ENCODE measurements at regions not wholly inside any gene's neighbourhood (a gene's known extent, or its start where the extent isn't known, plus 50 kb on each side); places are given as distances from the start of the nearest gene placed in this dataset.

DNA sequence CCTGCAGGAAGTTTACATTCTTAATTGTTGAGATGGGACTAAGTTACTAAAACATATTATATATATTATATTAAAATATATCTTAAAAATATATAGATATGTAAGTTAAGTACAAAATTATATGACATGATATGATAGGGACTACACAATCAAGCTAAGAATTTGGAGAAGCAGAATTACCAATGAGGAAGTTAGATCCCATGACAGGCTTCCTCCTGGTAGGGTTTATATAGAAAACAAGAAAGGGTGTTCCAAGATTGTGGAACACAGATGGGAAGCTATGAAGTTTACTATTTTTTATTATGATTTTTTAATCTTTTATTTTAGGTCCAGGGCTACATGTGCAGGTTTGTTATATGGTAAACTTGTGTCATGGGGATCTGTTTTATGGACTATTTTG lies 260.8 kb upstream of the ZFHX3 start:
- Histone ChIP-seq H3K36me3 (ENCODE audit: control insufficient read depth in 1 of 2, insufficient read depth in 2 of 2, low read length in 2 of 2) (no peaks in the 10 kb centered on the region), H3K27me3 (ENCODE audit: insufficient read depth, low read length) (peaks cover 13% of the 10 kb centered on the region), H3K9me2 (ENCODE audit: insufficient read depth) (no peaks in the 10 kb centered on the region), H2AFZ (ENCODE audit: low read depth, low read length, poor library complexity, severe bottlenecking) (no peak overlapping the region), H3K4me2 (ENCODE audit: low read length) (no peak overlapping the region), H3K9me3 (ENCODE audit: control insufficient read depth in 1 of 2, insufficient read depth in 1 of 2, low read depth in 1 of 2, low read length in 2 of 2) (no peaks in the 10 kb centered on the region), H4K20me1 (ENCODE audit: insufficient read depth) (no peaks in the 10 kb centered on the region), H3K79me2 (ENCODE audit: insufficient read depth, low read length) (no peaks in the 10 kb centered on the region), H3K27ac (ENCODE audit: low read depth, low read length) (no peak overlapping the region), H3K9ac (ENCODE audit: low read length) (no peak overlapping the region), H3K4me1 (ENCODE audit: control insufficient read depth in 1 of 2, insufficient read depth in 2 of 2, low read length in 2 of 2) (no peaks in the 10 kb centered on the region), H3K4me3 (replicated peaks in 1 of 2; ENCODE audit: low read depth in 1 of 2, low read length in 2 of 2) (no peak overlapping the region)
- no peak for DNase-seq (ENCODE audit: low read depth, low spot score)
- no TSS peak for BruUV-seq (replicated peaks)
- ChIA-PET RAD21 (ENCODE audit: low non-redundant PET in 1 of 2, low total read pairs in 2 of 2, uncharacterized antibody in 2 of 2, unreplicated experiment in 2 of 2) (no interaction called here), CTCF (no interaction called here), POLR2A (no interaction called here)
- TF ChIP-seq TCF7L2 (IDR thresholded peaks at IDR 0.05; ENCODE audit: borderline replicate concordance, extremely low read depth, insufficient read depth, insufficient read length) = no peak
- TF ChIP-seq, protein P1, sequence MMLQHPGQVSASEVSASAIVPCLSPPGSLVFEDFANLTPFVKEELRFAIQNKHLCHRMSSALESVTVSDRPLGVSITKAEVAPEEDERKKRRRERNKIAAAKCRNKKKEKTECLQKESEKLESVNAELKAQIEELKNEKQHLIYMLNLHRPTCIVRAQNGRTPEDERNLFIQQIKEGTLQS (IDR thresholded peaks at IDR 0.05) = no peak
- TF ChIP-seq SP1 (IDR thresholded peaks at IDR 0.05; ENCODE audit: low read depth) = no peak
- no peak for TF ChIP-seq ELF1 (IDR thresholded peaks at IDR 0.05; ENCODE audit: borderline replicate concordance, low read depth)
- TF ChIP-seq, protein P2, sequence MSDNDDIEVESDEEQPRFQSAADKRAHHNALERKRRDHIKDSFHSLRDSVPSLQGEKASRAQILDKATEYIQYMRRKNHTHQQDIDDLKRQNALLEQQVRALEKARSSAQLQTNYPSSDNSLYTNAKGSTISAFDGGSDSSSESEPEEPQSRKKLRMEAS (IDR thresholded peaks at IDR 0.05) = no peak
- no peak for TF ChIP-seq JUND (IDR thresholded peaks at IDR 0.05)
- no peak for TF ChIP-seq YY1 (IDR thresholded peaks at IDR 0.05; ENCODE audit: extremely low read depth, insufficient replicate concordance, low read depth, low read length)
- TF ChIP-seq SRF (IDR thresholded peaks at IDR 0.05; ENCODE audit: low read depth) = no peak
- TF ChIP-seq POLR2A (IDR thresholded peaks at IDR 0.05; ENCODE audit: borderline replicate concordance, extremely low read depth, insufficient read depth, insufficient read length) = no peak
- no peak for TF ChIP-seq RAD21 (IDR thresholded peaks at IDR 0.05; ENCODE audit: low read depth)
- no peak for TF ChIP-seq CEBPB (IDR thresholded peaks at IDR 0.05; ENCODE audit: low read depth)
- ATAC-seq = no peak
- intact Hi-C loops (cut with micrococcal nuclease) = no loop called here

DNA sequence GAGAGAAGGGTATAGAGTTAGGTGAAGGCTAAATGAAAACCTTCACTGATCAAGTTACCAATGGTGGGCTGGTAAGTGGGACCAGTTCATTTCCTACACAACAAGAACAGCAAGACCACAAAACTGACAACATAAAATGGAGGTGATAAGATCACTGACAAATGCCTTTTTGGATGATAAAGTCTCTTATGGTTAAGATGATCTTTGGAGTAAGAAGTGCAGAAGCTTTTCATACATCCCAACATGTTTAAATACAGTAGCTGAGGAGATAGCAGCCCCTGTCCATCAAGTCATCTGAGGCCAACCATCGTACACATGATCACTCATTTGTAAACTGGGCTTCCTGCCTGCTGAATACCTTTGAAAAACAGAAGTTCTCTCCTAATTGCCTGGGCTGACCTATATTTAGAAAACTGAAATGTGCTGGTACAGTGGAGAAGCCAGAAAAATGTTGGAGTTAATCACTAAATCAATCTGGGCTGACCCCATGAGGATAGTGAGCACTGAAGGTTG lies 259.0 kb upstream of the ZFHX3 start:
- Histone ChIP-seq H3K27me3 (ENCODE audit: insufficient read depth, low read length) (peaks cover 15% of the 10 kb centered on the region), H2AFZ (ENCODE audit: low read depth, low read length, poor library complexity, severe bottlenecking) (no peak overlapping the region), H3K9me2 (ENCODE audit: insufficient read depth) (no peaks in the 10 kb centered on the region), H3K27ac (ENCODE audit: low read depth, low read length) (no peak overlapping the region), H3K4me3 (replicated peaks in 1 of 2; ENCODE audit: low read depth in 1 of 2, low read length in 2 of 2) (no peak overlapping the region), H3K4me2 (ENCODE audit: low read length) (no peak overlapping the region), H3K9ac (ENCODE audit: low read length) (no peak overlapping the region), H3K4me1 (ENCODE audit: control insufficient read depth in 1 of 2, insufficient read depth in 2 of 2, low read length in 2 of 2) (no peaks in the 10 kb centered on the region), H4K20me1 (ENCODE audit: insufficient read depth) (no peaks in the 10 kb centered on the region), H3K79me2 (ENCODE audit: insufficient read depth, low read length) (no peaks in the 10 kb centered on the region), H3K36me3 (ENCODE audit: control insufficient read depth in 1 of 2, insufficient read depth in 2 of 2, low read length in 2 of 2) (no peaks in the 10 kb centered on the region), H3K9me3 (ENCODE audit: control insufficient read depth in 1 of 2, insufficient read depth in 1 of 2, low read depth in 1 of 2, low read length in 2 of 2) (no peaks in the 10 kb centered on the region)
- POLR2A ChIA-PET = no interaction called here
- ATAC-seq (no peak), DNase-seq (ENCODE audit: low read depth, low spot score) (no peak)
- no TSS peak for BruUV-seq (replicated peaks)
- RAD21 ChIA-PET (ENCODE audit: low non-redundant PET in 1 of 2, low total read pairs in 2 of 2, uncharacterized antibody in 2 of 2, unreplicated experiment in 2 of 2) = no interaction called here
- intact Hi-C loops (cut with micrococcal nuclease) = no loop called here
- TF ChIP-seq YY1 (IDR thresholded peaks at IDR 0.05; ENCODE audit: extremely low read depth, insufficient replicate concordance, low read depth, low read length) = no peak
- no peak for TF ChIP-seq EGR1 (IDR thresholded peaks at IDR 0.05; ENCODE audit: low read depth)
- no peak for TF ChIP-seq SIN3A (IDR thresholded peaks at IDR 0.05; ENCODE audit: low read depth)
- no peak for TF ChIP-seq CEBPB (IDR thresholded peaks at IDR 0.05; ENCODE audit: low read depth)
- TF ChIP-seq EZH2 (IDR thresholded peaks at IDR 0.05) = no peak
- TF ChIP-seq EZH2phosphoT487 (IDR thresholded peaks at IDR 0.05; ENCODE audit: borderline replicate concordance) = no peak
- no peak for TF ChIP-seq ZFX (IDR thresholded peaks at IDR 0.05)
- TF ChIP-seq SRF (IDR thresholded peaks at IDR 0.05; ENCODE audit: low read depth) = no peak
- no peak for TF ChIP-seq TCF7L2 (IDR thresholded peaks at IDR 0.05; ENCODE audit: borderline replicate concordance, extremely low read depth, insufficient read depth, insufficient read length)
- CTCF ChIA-PET = no interaction called here
